ENCODE measurements at regions not wholly inside any gene's neighbourhood (a gene's known extent, or its start where the extent isn't known, plus 50 kb on each side); places are given as distances from the start of the nearest gene placed in this dataset.
A peak's percentile ranks its signal among the peaks of the same experiment; 100 is the strongest.

DNA sequence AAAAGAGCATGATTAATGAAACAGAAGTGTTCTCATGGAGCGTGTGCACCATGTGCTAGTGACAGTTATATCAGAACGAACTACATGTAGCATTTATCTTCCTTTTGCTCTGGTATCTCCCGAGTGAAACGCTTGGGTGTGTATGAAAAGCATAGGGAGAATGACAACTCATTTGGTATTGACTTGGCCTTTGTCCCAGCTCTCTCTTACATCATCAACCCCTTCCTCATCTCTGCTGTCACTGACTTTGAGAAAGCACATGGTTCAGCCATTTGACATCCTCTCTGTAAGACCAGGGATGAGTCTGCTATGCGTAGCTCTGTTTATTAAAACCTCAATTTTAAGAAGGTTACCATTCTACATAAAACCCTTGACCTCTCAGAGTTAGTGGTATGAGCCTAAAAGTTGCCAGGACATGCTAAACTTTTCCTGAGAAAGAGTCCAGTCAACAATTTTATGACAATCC is 201.0 kb downstream of the NRIP1 start:
- Histone ChIP-seq H3K9me3 (no peaks in the 10 kb centered on the region), H3K27ac (no peak overlapping the region), H3K4me3 (no peak overlapping the region), H3K27me3 (no peaks in the 10 kb centered on the region), H3K4me1 (peaks cover 6 to 18% (median 9%) of the 10 kb centered on the region in 4 donors), H3K36me3 (no peaks in the 10 kb centered on the region)
- no peak for DNase-seq
- 68 to 69% methylated on average over 5 of the region's 5 CpGs for WGBS, 2 donors
- peak in 1 of 2 donors; percentile 49 for ATAC-seq (ENCODE audit: low FRiP score in 2 of 2)
- TF ChIP-seq POLR2AphosphoS5 (IDR thresholded peaks at IDR 0.05) (no peak), POLR2A (IDR thresholded peaks at IDR 0.05) (no peak), EP300 (IDR thresholded peaks at IDR 0.05) (no peak)
- TF ChIP-seq, protein P1, sequence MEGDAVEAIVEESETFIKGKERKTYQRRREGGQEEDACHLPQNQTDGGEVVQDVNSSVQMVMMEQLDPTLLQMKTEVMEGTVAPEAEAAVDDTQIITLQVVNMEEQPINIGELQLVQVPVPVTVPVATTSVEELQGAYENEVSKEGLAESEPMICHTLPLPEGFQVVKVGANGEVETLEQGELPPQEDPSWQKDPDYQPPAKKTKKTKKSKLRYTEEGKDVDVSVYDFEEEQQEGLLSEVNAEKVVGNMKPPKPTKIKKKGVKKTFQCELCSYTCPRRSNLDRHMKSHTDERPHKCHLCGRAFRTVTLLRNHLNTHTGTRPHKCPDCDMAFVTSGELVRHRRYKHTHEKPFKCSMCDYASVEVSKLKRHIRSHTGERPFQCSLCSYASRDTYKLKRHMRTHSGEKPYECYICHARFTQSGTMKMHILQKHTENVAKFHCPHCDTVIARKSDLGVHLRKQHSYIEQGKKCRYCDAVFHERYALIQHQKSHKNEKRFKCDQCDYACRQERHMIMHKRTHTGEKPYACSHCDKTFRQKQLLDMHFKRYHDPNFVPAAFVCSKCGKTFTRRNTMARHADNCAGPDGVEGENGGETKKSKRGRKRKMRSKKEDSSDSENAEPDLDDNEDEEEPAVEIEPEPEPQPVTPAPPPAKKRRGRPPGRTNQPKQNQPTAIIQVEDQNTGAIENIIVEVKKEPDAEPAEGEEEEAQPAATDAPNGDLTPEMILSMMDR (IDR thresholded peaks at IDR 0.05), result no peak

DNA sequence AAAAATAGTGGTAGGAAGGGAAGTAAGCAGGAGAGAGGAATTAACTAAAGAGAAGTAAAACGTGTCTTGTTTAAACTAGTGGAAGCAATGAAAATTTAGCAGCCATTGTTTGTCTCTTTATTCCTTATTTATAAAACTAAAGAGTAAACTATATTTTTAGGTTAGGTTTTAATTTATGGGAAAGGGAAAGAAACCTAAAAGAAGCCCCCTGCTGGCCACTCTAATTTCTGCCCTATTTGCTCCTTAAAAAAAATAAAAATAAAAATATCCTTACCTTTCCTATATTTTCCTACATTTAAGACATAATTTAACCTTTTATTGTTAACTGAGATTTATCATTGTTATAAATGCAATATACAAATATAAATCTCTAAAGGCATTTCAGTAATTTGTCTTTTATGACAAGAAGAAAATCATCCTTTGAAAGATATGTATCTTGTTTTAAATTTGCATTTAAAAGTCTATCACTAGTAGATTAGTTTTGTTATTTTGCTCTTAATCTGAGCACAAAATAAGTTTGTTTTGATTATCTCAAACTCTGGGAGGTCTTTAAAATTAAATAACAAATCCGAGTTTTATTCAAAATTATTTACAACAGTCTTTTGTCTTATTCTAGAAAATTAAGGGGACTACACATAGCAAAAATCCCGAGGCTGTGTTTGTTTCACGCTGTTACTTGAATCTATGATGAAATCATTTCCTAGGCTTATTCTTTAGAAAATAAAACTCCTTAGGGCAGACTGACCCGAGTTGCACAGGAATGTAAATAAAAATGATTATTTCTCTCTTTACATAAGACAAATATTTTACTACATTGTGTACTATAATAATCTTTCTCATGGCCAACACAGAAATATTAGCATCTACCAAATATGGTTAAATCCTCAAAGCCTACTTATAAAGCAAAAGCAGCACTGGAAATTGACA is 201.7 kb downstream of the NRIP1 start:
- 41 to 42% methylated on average over 5 of the region's 5 CpGs for WGBS, 2 donors
- no peak overlapping the region for H3K27ac ChIP-seq

DNA sequence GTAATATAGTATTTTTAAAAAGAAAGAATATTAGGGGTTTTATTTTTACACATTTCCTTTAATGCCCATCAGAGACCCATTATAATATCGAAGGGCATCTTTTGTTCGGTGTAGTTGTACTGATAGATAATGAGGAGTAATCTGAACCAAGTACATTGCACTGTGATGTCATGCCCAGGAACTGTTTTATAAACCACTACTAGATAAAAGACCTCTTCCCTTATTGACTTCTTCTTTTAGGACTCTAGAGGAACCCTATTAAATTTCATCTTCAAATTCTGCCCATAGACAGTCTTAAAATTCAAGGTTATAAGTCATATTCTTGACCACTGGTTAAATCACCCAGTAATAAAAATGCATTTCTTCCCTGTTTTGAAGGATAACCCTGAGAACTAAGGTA is 206.5 kb downstream of the NRIP1 start:
- TF ChIP-seq EP300 (IDR thresholded peaks at IDR 0.05), result no peak
- no peak for TF ChIP-seq POLR2AphosphoS5 (IDR thresholded peaks at IDR 0.05)
- no peak for TF ChIP-seq POLR2A (IDR thresholded peaks at IDR 0.05)
- TF ChIP-seq, protein P1 (IDR thresholded peaks at IDR 0.05), result no peak
- Histone ChIP-seq H3K4me1 (no peaks in the 10 kb centered on the region), H3K27me3 (no peaks in the 10 kb centered on the region), H3K4me3 (no peak overlapping the region), H3K9me3 (no peaks in the 10 kb centered on the region), H3K27ac (no peak overlapping the region), H3K36me3 (no peaks in the 10 kb centered on the region)
- WGBS, 2 donors, result 86 to 90% methylated on average over 2 of the region's 2 CpGs
- ATAC-seq (ENCODE audit: low FRiP score in 2 of 2) (no peak), DNase-seq (no peak)

More for the DNA sequence above, 201.7 kb downstream of the NRIP1 start:
- TF ChIP-seq POLR2A (IDR thresholded peaks at IDR 0.05), result no peak
- no peak for TF ChIP-seq EP300 (IDR thresholded peaks at IDR 0.05)
- TF ChIP-seq, protein P1 (IDR thresholded peaks at IDR 0.05), result peak in 5 of 6 experiments; percentile 7 to 39 (median 24)
- no peaks in the 10 kb centered on the region for H3K36me3 ChIP-seq
- peaks cover 1 to 14% (median 5%) of the 10 kb centered on the region in 4 donors for H3K4me1 ChIP-seq
- H3K4me3 ChIP-seq, result no peak overlapping the region
- no peak for DNase-seq
- ATAC-seq (ENCODE audit: low FRiP score in 2 of 2), result no peak
- no peaks in the 10 kb centered on the region for H3K9me3 ChIP-seq
- no peaks in the 10 kb centered on the region for H3K27me3 ChIP-seq

DNA sequence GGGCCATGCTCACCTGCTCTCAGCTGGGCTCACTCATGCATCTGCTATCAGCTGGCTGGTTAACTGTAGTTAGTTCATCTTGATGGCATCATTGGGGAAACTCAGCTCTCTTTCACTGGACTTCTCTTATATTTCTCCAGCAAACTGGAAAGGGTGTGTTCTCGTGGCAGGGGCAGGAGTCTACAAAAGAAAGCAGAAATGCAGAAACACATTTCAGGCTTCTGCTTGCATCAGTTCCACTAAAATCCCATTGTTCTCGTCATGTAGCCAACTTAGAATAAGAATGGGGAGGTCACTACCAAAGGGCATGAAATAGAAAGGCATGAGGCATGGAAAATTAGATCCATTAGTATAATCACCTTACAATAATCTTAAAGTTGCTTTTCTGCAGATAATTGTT is 207.3 kb downstream of the NRIP1 start:
- no peaks in the 10 kb centered on the region for H3K36me3 ChIP-seq
- 54 to 83% methylated on average over 2 of the region's 2 CpGs for WGBS, 2 donors
- H3K4me1 ChIP-seq, result no peaks in the 10 kb centered on the region
- no peak for DNase-seq
- no peaks in the 10 kb centered on the region for H3K9me3 ChIP-seq
- ATAC-seq (ENCODE audit: low FRiP score in 2 of 2), result no peak
- TF ChIP-seq POLR2A (IDR thresholded peaks at IDR 0.05) (no peak), POLR2AphosphoS5 (IDR thresholded peaks at IDR 0.05) (no peak), EP300 (IDR thresholded peaks at IDR 0.05) (no peak)
- TF ChIP-seq, protein P1 (IDR thresholded peaks at IDR 0.05), result no peak
- H3K27ac ChIP-seq, result no peak overlapping the region
- no peaks in the 10 kb centered on the region for H3K27me3 ChIP-seq
- no peak overlapping the region for H3K4me3 ChIP-seq
